ENCODE measurements at regions not wholly inside any gene's neighbourhood (a gene's known extent, or its start where the extent isn't known, plus 50 kb on each side); places are given as distances from the start of the nearest gene placed in this dataset.
A peak's percentile ranks its signal among the peaks of the same experiment; 100 is the strongest.

GRCh38 chr18:6623278-6623677 is 106.2 kb upstream of the ARHGAP28 start:
- DNase-seq (ENCODE audit: low read depth, low spot score) (no peak), FAIRE-seq (no peak)
- Histone ChIP-seq H3K9me1 (ENCODE audit: control insufficient read depth, extremely low read depth, insufficient read depth, low read length) (no peaks in the 10 kb centered on the region), H3K4me2 (ENCODE audit: control insufficient read depth, extremely low read depth, insufficient read depth, low read depth, low read length) (no peak overlapping the region), H3K9ac (ENCODE audit: control insufficient read depth, extremely low read depth, insufficient read depth, low read length) (no peak overlapping the region), H3K27ac (ENCODE audit: control insufficient read depth, insufficient read depth, low read length) (no peak overlapping the region), H3K9me3 (ENCODE audit: control insufficient read depth, low read depth, low read length) (no peaks in the 10 kb centered on the region), H3K36me3 (ENCODE audit: control insufficient read depth in 2 of 2, extremely low read depth in 1 of 2, insufficient read depth in 2 of 2, low read length in 2 of 2) (no peaks in the 10 kb centered on the region), H3K27me3 (ENCODE audit: control insufficient read depth, extremely low read depth, insufficient read depth, low read length) (peaks cover 2% of the 10 kb centered on the region), H3K4me3 (ENCODE audit: control insufficient read depth in 2 of 3, extremely low read depth in 1 of 3, insufficient read depth in 2 of 3, low read depth in 1 of 3, low read length in 3 of 3) (no peak overlapping the region), H3K79me2 (ENCODE audit: control insufficient read depth, insufficient read depth, low read length) (no peaks in the 10 kb centered on the region), H3K4me1 (ENCODE audit: control insufficient read depth, extremely low read depth, insufficient read depth, low read length) (peaks cover 9% of the 10 kb centered on the region), H4K20me1 (ENCODE audit: control insufficient read depth, extremely low read depth, insufficient read depth, low read length) (no peaks in the 10 kb centered on the region), H2AFZ (ENCODE audit: control insufficient read depth, low read length) (no peak overlapping the region)
- TF ChIP-seq, protein P1, sequence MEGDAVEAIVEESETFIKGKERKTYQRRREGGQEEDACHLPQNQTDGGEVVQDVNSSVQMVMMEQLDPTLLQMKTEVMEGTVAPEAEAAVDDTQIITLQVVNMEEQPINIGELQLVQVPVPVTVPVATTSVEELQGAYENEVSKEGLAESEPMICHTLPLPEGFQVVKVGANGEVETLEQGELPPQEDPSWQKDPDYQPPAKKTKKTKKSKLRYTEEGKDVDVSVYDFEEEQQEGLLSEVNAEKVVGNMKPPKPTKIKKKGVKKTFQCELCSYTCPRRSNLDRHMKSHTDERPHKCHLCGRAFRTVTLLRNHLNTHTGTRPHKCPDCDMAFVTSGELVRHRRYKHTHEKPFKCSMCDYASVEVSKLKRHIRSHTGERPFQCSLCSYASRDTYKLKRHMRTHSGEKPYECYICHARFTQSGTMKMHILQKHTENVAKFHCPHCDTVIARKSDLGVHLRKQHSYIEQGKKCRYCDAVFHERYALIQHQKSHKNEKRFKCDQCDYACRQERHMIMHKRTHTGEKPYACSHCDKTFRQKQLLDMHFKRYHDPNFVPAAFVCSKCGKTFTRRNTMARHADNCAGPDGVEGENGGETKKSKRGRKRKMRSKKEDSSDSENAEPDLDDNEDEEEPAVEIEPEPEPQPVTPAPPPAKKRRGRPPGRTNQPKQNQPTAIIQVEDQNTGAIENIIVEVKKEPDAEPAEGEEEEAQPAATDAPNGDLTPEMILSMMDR (optimal IDR thresholded peaks at IDR 0.05 in 1 of 3, IDR thresholded peaks at IDR 0.05 in 1 of 3, conservative IDR thresholded peaks at IDR 0.05 in 1 of 3; ENCODE audit: extremely low read depth in 1 of 3, insufficient read depth in 2 of 3, low read length in 3 of 3): no peak
- no peak for TF ChIP-seq EZH2 (IDR thresholded peaks at IDR 0.05; ENCODE audit: low read length)
- dilution Hi-C loops (cut with MboI; ENCODE audit: extremely low pct_ligation_motif_present, low sequenced_read_pairs): no loop called here

- FAIRE-seq (peak; percentile 89), DNase-seq (ENCODE audit: low read depth, low spot score) (no peak)
- peaks cover 9% of the 10 kb centered on the region for H3K4me1 ChIP-seq (ENCODE audit: control insufficient read depth, extremely low read depth, insufficient read depth, low read length)
- H3K36me3 ChIP-seq (ENCODE audit: control insufficient read depth in 2 of 2, extremely low read depth in 1 of 2, insufficient read depth in 2 of 2, low read length in 2 of 2): no peaks in the 10 kb centered on the region
- no peak overlapping the region for H3K9ac ChIP-seq (ENCODE audit: control insufficient read depth, extremely low read depth, insufficient read depth, low read length)
- H3K27me3 ChIP-seq (ENCODE audit: control insufficient read depth, extremely low read depth, insufficient read depth, low read length): peaks cover 2% of the 10 kb centered on the region
- peak overlapping the region; percentile 46 for H3K4me2 ChIP-seq (ENCODE audit: control insufficient read depth, extremely low read depth, insufficient read depth, low read depth, low read length)
- dilution Hi-C loops (cut with MboI; ENCODE audit: extremely low pct_ligation_motif_present, low sequenced_read_pairs): no loop called here
- peak overlapping the region; percentile 10 for H3K27ac ChIP-seq (ENCODE audit: control insufficient read depth, insufficient read depth, low read length)
- H4K20me1 ChIP-seq (ENCODE audit: control insufficient read depth, extremely low read depth, insufficient read depth, low read length): no peaks in the 10 kb centered on the region
- no peaks in the 10 kb centered on the region for H3K9me3 ChIP-seq (ENCODE audit: control insufficient read depth, low read depth, low read length)
- no peak overlapping the region for H2AFZ ChIP-seq (ENCODE audit: control insufficient read depth, low read length)
- TF ChIP-seq, protein P1 (optimal IDR thresholded peaks at IDR 0.05 in 1 of 3, IDR thresholded peaks at IDR 0.05 in 1 of 3, conservative IDR thresholded peaks at IDR 0.05 in 1 of 3; ENCODE audit: extremely low read depth in 1 of 3, insufficient read depth in 2 of 3, low read length in 3 of 3): no peak
- no peak for TF ChIP-seq EZH2 (IDR thresholded peaks at IDR 0.05; ENCODE audit: low read length)
- H3K9me1 ChIP-seq (ENCODE audit: control insufficient read depth, extremely low read depth, insufficient read depth, low read length): no peaks in the 10 kb centered on the region
- no peaks in the 10 kb centered on the region for H3K79me2 ChIP-seq (ENCODE audit: control insufficient read depth, insufficient read depth, low read length)
- H3K4me3 ChIP-seq (ENCODE audit: control insufficient read depth in 2 of 3, extremely low read depth in 1 of 3, insufficient read depth in 2 of 3, low read depth in 1 of 3, low read length in 3 of 3): no peak overlapping the region
Observed at GRCh38 chr18:6624271-6624660, 105.2 kb upstream of the ARHGAP28 start.
